Endothelial cell of umbilical vein (primary cell): ENCODE measurements at regions not wholly inside any gene's neighbourhood (a gene's known extent, or its start where the extent isn't known, plus 50 kb on each side); places are given as distances from the start of the nearest gene placed in this dataset.

Experiments used
- BruUV-seq: library from RNA; stranded (reverse); fragments of 400-500 nt; replicated peaks from 2 replicates; lab custom pipeline; 2021; lab: Mats Ljungman, UMichigan
- CTCF ChIA-PET: fragments of 300-600, 350-600 bp; sonication (Branson Sonifier 250); formaldehyde crosslinking; loops from one replicate; lab custom pipeline; 2021; ENCODE audit warnings: antibody characterized with exemption, inconsistent platforms; lab: Charles Lee
- POLR2A ChIA-PET: fragments of 300-600, 350-600 bp; sonication (Branson Sonifier 250); formaldehyde crosslinking; loops from one replicate; lab custom pipeline; 2021; ENCODE audit warnings: antibody characterized with exemption, inconsistent platforms; lab: Charles Lee
- DNase-seq: peaks from one replicate; pipeline ENCODE4 v3.0.0-alpha.2; 2011; ENCODE audit warnings: low read depth, low spot score
- FAIRE-seq: peaks from 2 replicates; lab custom pipeline; 2011; peaks lifted over from hg19 to GRCh38; lab: Jason Lieb, UNC
- H2AFZ ChIP-seq: 2 replicates; pipeline ENCODE4 v1.6.0; 2012; ENCODE audit warnings: low read depth, low read length, control low read depth, inconsistent platforms
- H3K27ac ChIP-seq: 2 replicates; pipeline ENCODE4 v1.5.1; 2011; ENCODE audit warnings: low read depth, mild to moderate bottlenecking, control low read depth, low read length, moderate library complexity; ENCODE audit not compliant: insufficient read depth
- H3K27me3 ChIP-seq, 2 experiments: 2 replicates each; pipeline versions ENCODE4 v1.6.0 to v1.6.1; 2011; ENCODE audit warnings: low read length in 2 of 2, mixed read lengths in 1 of 2; ENCODE audit not compliant: control insufficient read depth in 2 of 2, insufficient read depth in 2 of 2
- H3K36me3 ChIP-seq, 2 experiments: 2 replicates in 1 of 2; 3 replicates in 1 of 2; pipeline ENCODE4 v1.5.1; 2011; ENCODE audit warnings: low read length in 2 of 2, mild to moderate bottlenecking in 1 of 2, moderate library complexity in 1 of 2; ENCODE audit not compliant: control insufficient read depth in 2 of 2, insufficient read depth in 2 of 2; ENCODE audit errors: extremely low read depth in 1 of 2
- H3K4me1 ChIP-seq: 3 replicates; pipeline ENCODE4 v1.5.1; 2011; ENCODE audit warnings: mild to moderate bottlenecking, low read length; ENCODE audit not compliant: control insufficient read depth, insufficient read depth; ENCODE audit errors: extremely low read depth
- H3K4me2 ChIP-seq: 2 replicates; pipeline ENCODE4 v1.6.1; 2011; ENCODE audit warnings: low read length, control low read depth, mixed read lengths; ENCODE audit not compliant: insufficient read depth
- H3K4me3 ChIP-seq, 3 experiments: fragments of 200-600 bp in 1 of 3; sonication (generic), shearing (Covaris generic) in 1 of 3; replicated peaks in 1 of 3; 2 replicates each; pipeline ENCODE4 v1.5.1; 2011 to 2016; ENCODE audit warnings: control low read depth in 3 of 3, low read length in 3 of 3, mild to moderate bottlenecking in 2 of 3, inconsistent platforms in 1 of 3, low read depth in 1 of 3, moderate library complexity in 1 of 3; ENCODE audit not compliant: insufficient read depth in 1 of 3
- H3K79me2 ChIP-seq: 2 replicates; pipeline ENCODE4 v1.6.0; 2012; ENCODE audit warnings: low read length, inconsistent platforms; ENCODE audit not compliant: control insufficient read depth, insufficient read depth
- H3K9ac ChIP-seq: replicated peaks from 2 replicates; pipeline ENCODE3; 2011; ENCODE audit warnings: low read length, control low read depth; ENCODE audit not compliant: insufficient read depth; ENCODE audit errors: extremely low read depth
- H3K9me1 ChIP-seq: replicated peaks from 3 replicates; pipeline ENCODE4 v1.6.0; 2011; ENCODE audit warnings: mild to moderate bottlenecking, low read length; ENCODE audit not compliant: control insufficient read depth, insufficient read depth; ENCODE audit errors: extremely low read depth
- H3K9me3 ChIP-seq: replicated peaks from 2 replicates; pipeline ENCODE4 v1.5.1; 2012; ENCODE audit warnings: low read length, inconsistent platforms; ENCODE audit not compliant: control insufficient read depth, insufficient read depth
- H4K20me1 ChIP-seq: replicated peaks from 2 replicates; pipeline ENCODE3; 2011; ENCODE audit warnings: mild to moderate bottlenecking, low read length; ENCODE audit not compliant: control insufficient read depth, insufficient read depth; ENCODE audit errors: extremely low read depth
- EZH2 ChIP-seq: IDR thresholded peaks from 2 replicates; pipeline ENCODE4 v1.6.1; 2012; ENCODE audit warnings: borderline replicate concordance, low read depth, mild to moderate bottlenecking, moderate library complexity, low read length, inconsistent platforms; ENCODE audit not compliant: severe bottlenecking
- FOS ChIP-seq: IDR thresholded peaks from 2 replicates; pipeline ENCODE4 v1.6.1; 2011; ENCODE audit warnings: mild to moderate bottlenecking, low read length, moderate library complexity, borderline replicate concordance; ENCODE audit not compliant: insufficient read depth
- GATA2 ChIP-seq: IDR thresholded peaks from 2 replicates; pipeline ENCODE4 v1.7.0; 2011; ENCODE audit warnings: low read depth, mild to moderate bottlenecking, moderate library complexity, mixed read lengths, low read length; ENCODE audit not compliant: insufficient read length, insufficient read depth
- JUN ChIP-seq: IDR thresholded peaks from 2 replicates; pipeline ENCODE4 v1.6.1; 2011; ENCODE audit warnings: borderline replicate concordance, low read depth; ENCODE audit not compliant: insufficient read length, insufficient read depth
- MYC ChIP-seq: IDR thresholded peaks from one replicate; pipeline ENCODE4 v1.6.1; 2011; ENCODE audit warnings: mild to moderate bottlenecking, low read depth, low read length
- POLR2A ChIP-seq: IDR thresholded peaks from 2 replicates; pipeline ENCODE4 v1.6.1; 2012; ENCODE audit warnings: low read depth, mild to moderate bottlenecking, control low read depth, low read length
- POLR2AphosphoS5 ChIP-seq: IDR thresholded peaks from 2 replicates; pipeline ENCODE4 v1.6.1; 2012; ENCODE audit warnings: low read depth, mild to moderate bottlenecking, control low read depth, low read length, moderate library complexity; ENCODE audit not compliant: insufficient read depth
- dilution Hi-C: fragments of 300-500 bp; cut with MboI; formaldehyde crosslinking; loops from one replicate; pipeline ENCODE4 v1.15.0; 2019; ENCODE audit warnings: low sequenced_read_pairs; ENCODE audit not compliant: extremely low pct_ligation_motif_present
- intact Hi-C: fragments of 100-400 bp; cut with micrococcal nuclease; formaldehyde crosslinking; loops from one replicate; pipeline ENCODE4 v1.10.0; 2022
- TF ChIP-seq, protein P1 (sequence below): IDR thresholded peaks from 2 replicates; pipeline ENCODE4 v1.6.1; 2011; ENCODE audit not compliant: insufficient read depth, insufficient read length
- TF ChIP-seq, protein P2 (sequence below), 2 donors: IDR thresholded peaks; 1 replicate in 1 of 2; 2 replicates in 1 of 2; pipeline ENCODE4 v1.5.1; 2011; ENCODE audit warnings: low read length in 2 of 2, mild to moderate bottlenecking in 2 of 2, moderate library complexity in 2 of 2, control low read depth in 1 of 2, inconsistent platforms in 1 of 2, low read depth in 1 of 2; ENCODE audit not compliant: insufficient read depth in 1 of 2; ENCODE audit errors: extremely low read depth in 1 of 2

DNA sequence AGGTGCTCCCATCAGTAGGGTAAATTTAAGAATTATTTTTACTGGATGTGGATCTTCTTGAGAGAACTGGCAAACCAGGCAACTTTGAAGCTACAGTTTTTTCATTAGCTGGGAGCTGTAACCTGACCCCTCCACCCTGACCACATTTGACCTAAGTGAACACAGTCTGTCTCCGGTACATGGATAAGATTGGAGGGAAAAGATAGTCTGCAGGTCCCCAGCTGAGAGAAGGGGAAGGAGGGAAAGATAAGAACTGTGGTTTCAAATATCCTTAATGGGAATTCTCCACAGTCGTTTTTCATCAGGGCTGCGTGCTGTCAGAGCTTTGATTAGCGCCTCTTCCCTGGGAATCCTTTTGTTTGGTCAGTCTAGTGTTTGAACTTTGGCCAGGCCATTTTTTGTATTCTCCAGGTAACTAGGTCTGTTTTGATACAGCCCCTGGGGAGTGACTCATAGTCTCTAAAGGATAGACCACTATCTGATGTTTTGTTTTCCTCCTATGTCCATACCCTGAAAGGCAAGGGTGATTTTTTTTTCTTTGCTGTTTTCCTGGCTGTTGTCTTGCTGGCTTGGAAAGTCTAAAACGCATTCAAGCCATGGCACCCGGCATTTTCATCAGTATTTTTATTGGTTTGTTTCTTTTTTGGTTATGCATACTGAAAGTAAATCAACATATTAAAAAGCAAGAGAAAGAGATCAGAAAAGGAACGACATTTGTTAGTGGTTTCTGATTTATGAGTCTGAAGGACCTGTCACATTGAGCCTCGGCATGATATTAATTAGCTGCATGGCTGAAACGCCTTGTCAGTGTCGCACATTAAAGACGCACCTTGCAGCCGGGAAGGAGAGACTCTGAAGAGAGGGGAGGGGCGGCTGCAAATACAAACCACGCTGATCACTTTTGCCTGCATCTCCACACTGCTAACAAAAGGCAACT is 183.4 kb upstream of the FN1 start:
- H3K9ac ChIP-seq, result peak overlapping the region; percentile 13
- TF ChIP-seq POLR2A, result peak; percentile 18
- TF ChIP-seq GATA2, result peak; percentile 55
- no peak for TF ChIP-seq FOS
- H3K27me3 ChIP-seq, result no peaks in the 10 kb centered on the region
- no peaks in the 10 kb centered on the region for H3K9me3 ChIP-seq
- peaks cover 25% of the 10 kb centered on the region for H3K4me1 ChIP-seq
- peak; percentile 54 for FAIRE-seq
- ChIA-PET CTCF (interaction anchor here (1.0 to 1.7 kb wide), 4 partner anchors 15 to 209 kb away, joined by 3 to 4 read pairs (median 4); no protein-coding TSS in a partner anchor), POLR2A (no interaction called here)
- H3K9me1 ChIP-seq, result no peaks in the 10 kb centered on the region
- H3K4me3 ChIP-seq, result no peak overlapping the region
- DNase-seq, result peak; percentile 69
- no peak overlapping the region for H2AFZ ChIP-seq
- H3K79me2 ChIP-seq, result no peaks in the 10 kb centered on the region
- H3K36me3 ChIP-seq, result peaks cover 14 to 19% of the 10 kb centered on the region in 2 experiments
- intact Hi-C loops (loop anchor here (1.0 kb wide), 1 partner anchor 17 kb away; no protein-coding TSS in a partner anchor), dilution Hi-C loops (no loop called here)
- peak overlapping the region; percentile 46 for H3K27ac ChIP-seq
- H3K4me2 ChIP-seq, result peak overlapping the region; percentile 16
- H4K20me1 ChIP-seq, result no peaks in the 10 kb centered on the region
- BruUV-seq, result no TSS peak

DNA sequence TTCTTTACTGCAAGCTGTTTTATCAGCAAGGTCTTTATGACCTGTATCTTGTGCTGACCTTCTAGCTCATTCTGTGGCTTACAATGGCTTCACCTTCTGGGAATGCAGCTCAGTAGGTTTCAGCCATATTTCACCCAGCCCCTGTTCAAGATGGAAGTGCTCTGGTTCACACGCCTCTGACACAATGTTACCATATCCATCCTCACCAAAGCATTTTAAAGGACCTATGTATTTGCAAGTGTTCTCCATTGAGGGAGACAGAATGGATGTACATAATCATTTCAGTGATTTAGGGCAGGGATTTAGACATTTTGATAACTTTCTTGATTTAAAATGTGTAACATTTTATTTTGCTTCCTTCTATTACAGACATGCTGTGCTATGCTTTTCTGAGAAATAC is 182.3 kb upstream of the FN1 start:
- Histone ChIP-seq H3K9me3 (no peaks in the 10 kb centered on the region), H3K27me3 (no peaks in the 10 kb centered on the region), H4K20me1 (no peaks in the 10 kb centered on the region), H3K36me3 (peaks cover 14 to 19% of the 10 kb centered on the region in 2 experiments), H3K4me1 (peaks cover 25% of the 10 kb centered on the region), H3K9me1 (no peaks in the 10 kb centered on the region), H3K79me2 (no peaks in the 10 kb centered on the region), H3K4me2 (no peak overlapping the region), H2AFZ (no peak overlapping the region), H3K9ac (no peak overlapping the region), H3K27ac (no peak overlapping the region), H3K4me3 (no peak overlapping the region)
- intact Hi-C loops, result no loop called here
- no peak for DNase-seq
- FAIRE-seq, result no peak
- CTCF ChIA-PET, result interaction anchor here (1.3 kb wide), 1 partner anchor 17 kb away, joined by 3 read pairs; no protein-coding TSS in a partner anchor
- dilution Hi-C loops, result no loop called here
- no TSS peak for BruUV-seq
- no peak for TF ChIP-seq JUN
- TF ChIP-seq MYC, result no peak
- TF ChIP-seq POLR2A, result no peak
- TF ChIP-seq, protein P1, sequence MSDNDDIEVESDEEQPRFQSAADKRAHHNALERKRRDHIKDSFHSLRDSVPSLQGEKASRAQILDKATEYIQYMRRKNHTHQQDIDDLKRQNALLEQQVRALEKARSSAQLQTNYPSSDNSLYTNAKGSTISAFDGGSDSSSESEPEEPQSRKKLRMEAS, result no peak
- TF ChIP-seq FOS, result no peak
- TF ChIP-seq, protein P2, sequence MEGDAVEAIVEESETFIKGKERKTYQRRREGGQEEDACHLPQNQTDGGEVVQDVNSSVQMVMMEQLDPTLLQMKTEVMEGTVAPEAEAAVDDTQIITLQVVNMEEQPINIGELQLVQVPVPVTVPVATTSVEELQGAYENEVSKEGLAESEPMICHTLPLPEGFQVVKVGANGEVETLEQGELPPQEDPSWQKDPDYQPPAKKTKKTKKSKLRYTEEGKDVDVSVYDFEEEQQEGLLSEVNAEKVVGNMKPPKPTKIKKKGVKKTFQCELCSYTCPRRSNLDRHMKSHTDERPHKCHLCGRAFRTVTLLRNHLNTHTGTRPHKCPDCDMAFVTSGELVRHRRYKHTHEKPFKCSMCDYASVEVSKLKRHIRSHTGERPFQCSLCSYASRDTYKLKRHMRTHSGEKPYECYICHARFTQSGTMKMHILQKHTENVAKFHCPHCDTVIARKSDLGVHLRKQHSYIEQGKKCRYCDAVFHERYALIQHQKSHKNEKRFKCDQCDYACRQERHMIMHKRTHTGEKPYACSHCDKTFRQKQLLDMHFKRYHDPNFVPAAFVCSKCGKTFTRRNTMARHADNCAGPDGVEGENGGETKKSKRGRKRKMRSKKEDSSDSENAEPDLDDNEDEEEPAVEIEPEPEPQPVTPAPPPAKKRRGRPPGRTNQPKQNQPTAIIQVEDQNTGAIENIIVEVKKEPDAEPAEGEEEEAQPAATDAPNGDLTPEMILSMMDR (IDR thresholded peaks at IDR 0.05; ENCODE audit: extremely low read depth in 1 of 2, insufficient read depth in 1 of 2, low read depth in 1 of 2, low read length in 2 of 2), result no peak
- TF ChIP-seq POLR2AphosphoS5, result no peak
- TF ChIP-seq GATA2, result no peak
- TF ChIP-seq EZH2, result no peak
- POLR2A ChIA-PET, result no interaction called here
